ENCODE measurements at regions not wholly inside any gene's neighbourhood (a gene's known extent, or its start where the extent isn't known, plus 50 kb on each side); places are given as distances from the start of the nearest gene placed in this dataset.

GRCh38 chr9:108628316-108628715 lies 227.5 kb downstream of the ACTL7B start:
- ATAC-seq (ENCODE audit: low read depth) (no peak), DNase-seq (no peak)
- Mint-ChIP-seq H3K4me3 (no peak overlapping the region), H3K9me3 (ENCODE audit: insufficient read depth) (no peaks in the 10 kb centered on the region), H3K27me3 (peaks cover 5% of the 10 kb centered on the region), H3K27ac (no peak overlapping the region), H3K4me1 (no peaks in the 10 kb centered on the region)
- H3K4me1 ChIP-seq (ENCODE audit: control insufficient read depth in 2 of 2, insufficient read depth in 2 of 2, low read length in 2 of 2) = no peaks in the 10 kb centered on the region
- no peak overlapping the region for H3K27ac ChIP-seq (ENCODE audit: low read length in 2 of 2)
- POLR2A ChIA-PET = no interaction called here
- H3K4me2 ChIP-seq (replicated peaks; ENCODE audit: low read depth, low read length, poor library complexity, severe bottlenecking) = no peak overlapping the region
- CTCF ChIA-PET = interaction anchor here (1.5 kb wide), 1 partner anchor 13 kb away, joined by 3 read pairs; no protein-coding TSS in a partner anchor
- H3K4me3 ChIP-seq (ENCODE audit: control extremely low read depth in 1 of 5, extremely low read depth in 1 of 5, insufficient read depth in 1 of 5, low read depth in 2 of 5, low read length in 4 of 5) = no peak overlapping the region
- H2AFZ ChIP-seq (ENCODE audit: insufficient read depth, low read depth, low read length, poor library complexity, severe bottlenecking) = no peak overlapping the region
- H4K20me1 ChIP-seq (ENCODE audit: control insufficient read depth, insufficient read depth, low read length, poor library complexity, severe bottlenecking) = no peaks in the 10 kb centered on the region
- intact Hi-C loops (cut with micrococcal nuclease) = no loop called here
- no peak overlapping the region for H3K9ac ChIP-seq (ENCODE audit: low read length)
- H3K27me3 ChIP-seq (replicated peaks in 1 of 4; ENCODE audit: control extremely low read depth in 1 of 4, control insufficient read depth in 3 of 4, insufficient read depth in 4 of 4, low read length in 3 of 4) = no peaks in the 10 kb centered on the region
- no peak for TF ChIP-seq EZH2 (IDR thresholded peaks at IDR 0.05; ENCODE audit: borderline replicate concordance, insufficient read depth, low read depth, low read length, poor library complexity, severe bottlenecking)
- TF ChIP-seq CTCF (IDR thresholded peaks at IDR 0.05) = no peak
- peaks cover 0 to 9% (median 0%) of the 10 kb centered on the region in 3 donors for H3K9me3 ChIP-seq (ENCODE audit: control extremely low read depth in 1 of 3, control insufficient read depth in 2 of 3, insufficient read depth in 1 of 3, low read length in 2 of 3)
- H3K79me2 ChIP-seq (ENCODE audit: control insufficient read depth, insufficient read depth, low read length) = no peaks in the 10 kb centered on the region
- H3K36me3 ChIP-seq (replicated peaks in 1 of 2; ENCODE audit: control extremely low read depth in 1 of 2, control insufficient read depth in 1 of 2, extremely low read depth in 1 of 2, insufficient read depth in 2 of 2, low read length in 1 of 2) = no peaks in the 10 kb centered on the region

GRCh38 chr9:108626743-108627142 lies 229.0 kb downstream of the ACTL7B start:
- no peaks in the 10 kb centered on the region for H3K79me2 ChIP-seq (ENCODE audit: control insufficient read depth, insufficient read depth, low read length)
- peaks cover 0 to 9% (median 0%) of the 10 kb centered on the region in 3 donors for H3K9me3 ChIP-seq (ENCODE audit: control extremely low read depth in 1 of 3, control insufficient read depth in 2 of 3, insufficient read depth in 1 of 3, low read length in 2 of 3)
- no peaks in the 10 kb centered on the region for H3K4me1 Mint-ChIP-seq
- ChIA-PET POLR2A (no interaction called here), CTCF (no interaction called here)
- no peaks in the 10 kb centered on the region for H3K36me3 ChIP-seq (replicated peaks in 1 of 2; ENCODE audit: control extremely low read depth in 1 of 2, control insufficient read depth in 1 of 2, extremely low read depth in 1 of 2, insufficient read depth in 2 of 2, low read length in 1 of 2)
- intact Hi-C loops (cut with micrococcal nuclease) = no loop called here
- H3K27me3 Mint-ChIP-seq = peaks cover 5% of the 10 kb centered on the region
- no peaks in the 10 kb centered on the region for H3K27me3 ChIP-seq (replicated peaks in 1 of 4; ENCODE audit: control extremely low read depth in 1 of 4, control insufficient read depth in 3 of 4, insufficient read depth in 4 of 4, low read length in 3 of 4)
- H3K4me3 Mint-ChIP-seq = no peak overlapping the region
- no peaks in the 10 kb centered on the region for H3K9me3 Mint-ChIP-seq (ENCODE audit: insufficient read depth)
- H2AFZ ChIP-seq (ENCODE audit: insufficient read depth, low read depth, low read length, poor library complexity, severe bottlenecking) = no peak overlapping the region
- DNase-seq (no peak), ATAC-seq (ENCODE audit: low read depth) (no peak)
- no peak overlapping the region for H3K4me3 ChIP-seq (ENCODE audit: control extremely low read depth in 1 of 5, extremely low read depth in 1 of 5, insufficient read depth in 1 of 5, low read depth in 2 of 5, low read length in 4 of 5)
- H3K27ac ChIP-seq (ENCODE audit: low read length in 2 of 2) = no peak overlapping the region
- H3K4me1 ChIP-seq (ENCODE audit: control insufficient read depth in 2 of 2, insufficient read depth in 2 of 2, low read length in 2 of 2) = no peaks in the 10 kb centered on the region
- TF ChIP-seq CTCF (IDR thresholded peaks at IDR 0.05) = no peak
- TF ChIP-seq EZH2 (IDR thresholded peaks at IDR 0.05; ENCODE audit: borderline replicate concordance, insufficient read depth, low read depth, low read length, poor library complexity, severe bottlenecking) = no peak
- H3K9ac ChIP-seq (ENCODE audit: low read length) = no peak overlapping the region
- no peaks in the 10 kb centered on the region for H4K20me1 ChIP-seq (ENCODE audit: control insufficient read depth, insufficient read depth, low read length, poor library complexity, severe bottlenecking)
- H3K27ac Mint-ChIP-seq = no peak overlapping the region
- H3K4me2 ChIP-seq (replicated peaks; ENCODE audit: low read depth, low read length, poor library complexity, severe bottlenecking) = no peak overlapping the region
- 98% methylated on average over 15 of the region's 19 CpGs for WGBS (ENCODE audit: insufficient coverage)

All from B cell (primary cell).